Stimulated activated CD8-positive, alpha-beta memory T cell treated with anti-CD3 and anti-CD28 coated beads, Interleukin-15, amount 100 ng/mL, for 48 hours (primary cell): ENCODE measurements at regions not wholly inside any gene's neighbourhood (a gene's known extent, or its start where the extent isn't known, plus 50 kb on each side); places are given as distances from the start of the nearest gene placed in this dataset.

Experiments used
- DNase-seq, 2 donors: peaks; one replicate each; pipeline ENCODE4 v3.0.0-alpha.2; 2020; ENCODE audit warnings: low read depth in 2 of 2

DNA sequence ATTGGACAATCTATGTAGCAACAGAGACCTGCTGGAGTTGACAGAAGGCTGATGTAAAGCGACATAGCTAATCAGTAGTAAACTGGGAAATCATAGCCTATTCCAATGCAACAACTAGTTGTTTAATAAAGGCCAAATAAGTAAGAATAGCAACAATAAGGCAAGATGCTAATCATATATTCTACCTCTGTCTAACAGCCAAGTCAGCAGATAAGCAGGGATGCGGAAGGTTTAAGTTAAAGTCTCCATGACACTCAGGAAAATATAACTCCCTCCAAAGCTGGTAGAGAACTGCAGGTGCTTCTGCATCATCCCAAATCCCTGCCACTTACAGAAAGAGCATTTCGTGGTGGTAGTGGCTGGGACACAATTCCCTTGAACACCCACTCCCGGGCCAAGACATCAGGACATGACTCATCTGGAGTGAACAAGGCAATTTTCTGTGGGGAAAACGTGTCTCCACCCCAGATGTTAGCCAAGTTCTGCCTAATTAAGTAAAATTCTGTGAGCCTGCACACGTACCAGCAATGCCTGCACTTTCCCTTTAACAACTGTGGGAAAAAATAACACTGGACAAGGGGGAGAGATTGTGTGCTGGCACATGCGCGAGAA, 413.6 kb upstream of the ID2 start:
- no peak for DNase-seq

GRCh38 chr2:8270699-8271098, 411.2 kb upstream of the ID2 start:
- no peak for DNase-seq

GRCh38 chr2:8271461-8271860, 410.4 kb upstream of the ID2 start:
- DNase-seq: no peak

- no peak for DNase-seq
These were observed 405.8 kb upstream of the ID2 start for GRCh38 chr2:8276026-8276425.

GRCh38 chr2:8277921-8278571, 403.8 kb upstream of the ID2 start:
- DNase-seq: no peak

- DNase-seq: no peak
These were observed 403.0 kb upstream of the ID2 start for GRCh38 chr2:8278709-8279354.

GRCh38 chr2:8279506-8279905, 402.4 kb upstream of the ID2 start:
- DNase-seq: no peak

GRCh38 chr2:8281234-8281633, 400.6 kb upstream of the ID2 start:
- no peak for DNase-seq

DNA sequence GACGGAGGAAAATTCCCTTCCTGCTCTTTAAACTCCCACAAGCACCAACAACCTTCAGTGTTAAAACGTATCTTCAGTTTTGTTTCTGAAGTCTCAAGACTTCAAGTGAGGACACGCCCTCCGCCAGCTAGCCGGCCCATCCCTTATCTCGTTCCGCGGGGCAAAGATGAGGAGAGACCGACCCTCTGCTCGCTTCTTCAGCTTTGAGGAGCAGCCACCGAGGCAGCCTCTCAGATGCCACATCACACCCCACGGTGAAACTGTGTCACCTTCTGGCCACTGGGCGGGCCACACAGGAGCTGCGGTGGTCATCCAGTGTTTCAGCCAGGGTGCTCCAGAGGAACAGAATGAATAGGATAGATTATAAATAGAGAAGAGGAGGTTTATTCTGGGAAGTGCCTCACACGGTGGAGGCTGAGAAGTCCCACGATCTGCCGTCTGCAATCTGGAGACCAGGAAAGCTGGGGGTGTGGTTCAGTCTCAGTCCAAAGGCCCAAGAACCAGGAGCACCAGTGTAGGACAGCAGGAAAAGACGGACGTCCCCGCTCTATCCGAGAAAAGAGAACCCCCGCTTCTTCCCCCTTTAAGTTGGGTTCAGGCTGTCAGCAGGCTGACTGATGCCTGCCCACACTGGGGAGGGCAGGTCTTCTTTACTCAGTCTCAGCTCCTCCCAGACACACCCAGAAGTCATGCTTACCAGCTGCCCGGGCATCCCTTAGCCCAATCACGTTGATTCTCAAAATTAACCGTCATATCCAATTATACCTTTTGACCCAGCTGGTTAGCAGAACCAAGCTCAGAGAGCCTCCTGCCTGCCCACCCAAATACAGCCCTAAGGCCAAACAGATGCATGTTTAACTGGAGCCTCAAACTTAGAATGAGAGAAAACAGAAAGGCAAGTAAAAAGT, 399.7 kb upstream of the ID2 start:
- DNase-seq: no peak

DNA sequence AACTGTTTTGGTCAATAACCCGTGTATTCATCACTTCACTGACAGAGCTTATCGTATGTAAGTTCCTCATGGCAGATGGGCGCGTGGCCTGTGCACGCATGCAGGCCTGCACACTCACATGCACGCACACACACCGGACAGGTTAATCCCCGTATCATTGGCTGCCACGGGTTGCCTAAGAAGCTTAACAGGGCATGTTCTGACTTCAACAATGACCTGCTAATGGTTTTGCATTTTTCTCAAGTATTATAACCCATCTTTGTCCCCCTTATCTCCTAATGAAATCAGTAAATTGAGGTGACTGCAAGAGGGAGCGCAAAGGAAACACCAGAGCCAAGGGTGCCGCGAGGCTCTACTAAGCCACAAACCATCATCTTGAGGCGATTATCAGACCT, 399.0 kb upstream of the ID2 start:
- no peak for DNase-seq

DNA sequence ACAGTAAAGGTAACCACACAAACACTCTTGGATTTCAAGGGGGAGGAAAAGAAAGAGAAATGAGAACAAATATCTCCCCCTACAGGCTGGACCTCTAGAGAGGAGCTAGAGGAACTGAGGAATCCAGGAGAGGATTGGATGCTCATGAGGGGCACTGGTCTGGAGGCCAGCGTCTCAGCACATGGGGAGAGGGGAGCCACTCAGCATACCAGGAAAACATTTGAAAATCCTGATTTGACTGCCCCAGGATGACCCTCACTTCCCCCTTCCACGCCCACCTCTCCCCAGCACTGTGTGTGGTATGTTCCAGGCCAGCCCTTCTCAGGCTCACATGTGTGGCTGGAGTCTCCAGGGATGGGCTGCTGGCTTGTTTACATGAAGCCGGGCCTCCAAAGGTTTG, 396.8 kb upstream of the ID2 start:
- no peak for DNase-seq

- DNase-seq: no peak
These were observed 396.0 kb upstream of the ID2 start for GRCh38 chr2:8285898-8286297.

DNA sequence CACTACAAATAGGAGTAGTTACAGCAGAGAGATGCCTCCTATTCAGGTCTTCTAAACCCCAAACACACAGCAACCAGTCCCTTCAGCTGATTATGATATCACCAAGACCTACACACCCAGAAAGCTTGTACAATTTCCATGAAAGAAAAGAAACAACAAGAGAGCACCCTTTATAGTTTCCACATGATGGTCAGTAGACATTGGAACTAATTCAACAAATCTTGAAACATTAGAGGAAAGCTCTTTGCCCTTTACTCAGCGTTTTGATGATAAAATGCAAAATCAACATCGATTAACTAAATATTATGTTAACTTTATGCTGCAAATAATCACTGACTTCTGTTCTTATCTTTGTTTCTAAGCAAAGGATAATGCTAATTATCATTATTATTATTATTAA, 393.6 kb upstream of the ID2 start:
- no peak for DNase-seq

DNA sequence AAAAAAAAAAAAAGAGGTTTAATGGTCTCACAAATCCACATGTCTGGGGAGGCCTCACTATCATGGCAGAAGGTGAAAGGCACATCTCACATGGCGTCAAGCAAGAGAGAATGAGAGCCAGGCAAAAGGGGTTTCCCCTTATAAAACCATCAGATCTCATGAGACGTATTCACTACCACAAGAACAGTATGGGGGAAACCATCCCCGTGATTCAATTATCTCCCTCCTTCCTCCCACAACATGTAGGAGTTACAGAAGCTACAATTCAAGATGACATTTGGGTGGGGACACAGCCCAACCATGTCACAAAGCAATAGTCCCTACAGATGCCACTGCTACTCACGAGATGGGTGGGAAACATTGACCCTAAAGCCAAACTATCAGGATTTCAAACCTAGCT, 392.7 kb upstream of the ID2 start:
- no peak for DNase-seq

DNA sequence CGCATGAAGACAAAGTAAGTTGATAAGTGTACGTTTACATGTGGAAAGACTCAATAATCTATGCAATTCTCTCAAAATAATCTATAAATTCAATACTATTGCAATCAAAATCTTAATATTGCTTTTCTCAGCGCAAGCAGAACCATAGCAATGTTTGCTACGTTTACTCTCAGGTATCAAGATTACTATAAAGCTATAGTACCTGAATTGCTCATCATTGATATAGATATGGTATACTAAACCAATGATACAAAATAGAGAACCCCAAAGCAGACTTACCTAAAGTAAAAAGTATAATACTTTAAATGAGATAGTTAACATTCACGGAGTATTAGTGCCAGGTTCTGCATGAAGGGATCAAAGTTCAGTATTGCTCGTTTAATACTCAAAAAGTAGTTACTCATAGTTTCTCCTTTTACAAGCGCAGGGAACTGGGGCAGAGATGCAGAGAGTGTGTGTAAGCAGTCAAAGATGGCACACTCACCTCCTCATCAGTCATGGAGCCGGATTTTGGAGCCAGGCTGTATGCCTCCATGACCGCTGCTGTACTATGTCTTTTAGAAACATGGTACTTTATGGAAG, 391.0 kb upstream of the ID2 start:
- DNase-seq: no peak

DNA sequence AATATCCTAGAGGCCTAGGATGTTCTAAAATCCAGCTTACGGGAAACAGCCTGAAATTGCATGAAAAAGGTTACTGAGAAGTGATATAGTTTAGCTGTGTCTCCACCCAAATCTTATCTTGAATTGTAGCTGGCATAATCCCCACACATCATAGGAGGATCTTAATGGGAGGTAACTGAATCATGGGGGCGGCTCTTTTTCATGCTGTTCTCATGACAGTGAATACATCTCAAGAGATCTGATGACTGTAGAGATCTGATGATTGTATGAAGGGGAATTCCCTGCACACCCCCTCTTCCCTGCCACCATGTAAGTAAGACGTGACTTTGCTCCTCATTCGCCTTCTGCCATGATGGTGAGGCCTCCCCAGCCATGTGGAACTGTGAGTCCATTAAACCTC, 385.6 kb upstream of the ID2 start:
- DNase-seq: no peak

- no peak for DNase-seq
These were observed 384.3 kb upstream of the ID2 start for GRCh38 chr2:8297376-8298231.

GRCh38 chr2:8298783-8299182, 383.1 kb upstream of the ID2 start:
- DNase-seq: no peak

- DNase-seq: no peak
These were observed 381.6 kb upstream of the ID2 start for GRCh38 chr2:8300216-8300615.

GRCh38 chr2:8300905-8301304, 381.0 kb upstream of the ID2 start:
- DNase-seq: no peak

- DNase-seq: peak; percentile 73 to 80
These were observed 378.5 kb upstream of the ID2 start for GRCh38 chr2:8303322-8303832.
